ENCODE measurements at regions not wholly inside any gene's neighbourhood (a gene's known extent, or its start where the extent isn't known, plus 50 kb on each side); places are given as distances from the start of the nearest gene placed in this dataset.

DNA sequence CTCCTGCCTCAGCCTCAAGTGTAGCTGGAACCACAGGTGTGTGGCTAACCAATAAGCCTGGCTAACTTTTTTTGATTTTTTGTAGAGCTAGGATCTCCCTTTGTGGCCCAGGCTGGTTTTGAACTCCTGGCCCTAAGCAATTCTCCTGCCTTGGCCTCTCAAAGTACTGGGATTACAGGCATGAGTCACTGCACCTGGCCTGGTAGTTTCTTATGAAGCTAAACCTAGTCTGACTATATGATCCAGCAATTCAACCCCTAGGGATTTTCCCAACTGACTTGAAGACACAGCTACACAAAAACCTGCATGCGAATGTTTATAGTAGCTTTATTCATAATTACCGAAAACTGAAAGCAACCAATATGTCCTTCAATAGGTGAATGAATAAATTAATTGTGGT lies 176.2 kb upstream of the IRX3 start:
- peaks cover 0 to 3% (median 3%) of the 10 kb centered on the region in 3 donors for H3K9me3 ChIP-seq (ENCODE audit: control insufficient read depth in 3 of 3, low read length in 3 of 3)
- H3K4me3 ChIP-seq (ENCODE audit: low read length in 3 of 3), result no peak overlapping the region

DNA sequence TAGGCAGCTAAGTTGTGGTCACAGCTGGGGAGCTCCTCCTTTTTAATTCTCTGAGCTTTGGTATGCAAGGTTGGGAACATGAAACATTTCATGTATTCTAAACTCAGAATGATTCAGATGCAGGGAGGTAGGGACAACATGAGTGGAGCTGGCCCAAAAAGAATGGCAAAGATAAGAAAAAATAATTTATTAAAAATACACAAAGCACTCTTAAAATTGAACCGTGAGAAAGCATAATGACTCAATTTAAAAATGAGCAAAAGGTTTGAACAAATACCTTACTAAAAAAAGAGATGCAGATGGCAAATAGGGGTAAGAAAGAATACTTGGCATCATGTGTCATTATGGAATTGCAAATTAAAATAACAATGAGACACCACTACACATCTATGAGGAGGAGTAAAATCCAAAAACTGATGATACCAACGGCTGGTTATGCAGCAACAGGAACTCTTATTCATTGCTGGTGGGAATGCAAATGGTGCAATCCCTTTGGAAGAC lies 175.6 kb upstream of the IRX3 start:
- Histone ChIP-seq H3K27me3 (ENCODE audit: control insufficient read depth in 3 of 3, insufficient read depth in 3 of 3, low read length in 3 of 3) (no peaks in the 10 kb centered on the region), H3K27ac (ENCODE audit: low read depth, low read length) (no peak overlapping the region), H3K4me1 (ENCODE audit: control insufficient read depth in 3 of 3, insufficient read depth in 3 of 3, low read length in 3 of 3) (peaks cover 0 to 4% (median 0%) of the 10 kb centered on the region in 3 donors), H3K9ac (ENCODE audit: low read depth in 1 of 3, low read length in 3 of 3) (no peak overlapping the region), H3K4me3 (ENCODE audit: low read length in 3 of 3) (no peak overlapping the region), H3K36me3 (ENCODE audit: control insufficient read depth in 3 of 3, insufficient read depth in 3 of 3, low read length in 3 of 3) (no peaks in the 10 kb centered on the region), H3K9me3 (ENCODE audit: control insufficient read depth in 3 of 3, low read length in 3 of 3) (peaks cover 0 to 3% (median 3%) of the 10 kb centered on the region in 3 donors)

More for the DNA sequence above, 176.2 kb upstream of the IRX3 start:
- H3K27ac ChIP-seq (ENCODE audit: low read depth, low read length), result no peak overlapping the region
- no peaks in the 10 kb centered on the region for H3K27me3 ChIP-seq (ENCODE audit: control insufficient read depth in 3 of 3, insufficient read depth in 3 of 3, low read length in 3 of 3)
- peaks cover 0 to 4% (median 0%) of the 10 kb centered on the region in 3 donors for H3K4me1 ChIP-seq (ENCODE audit: control insufficient read depth in 3 of 3, insufficient read depth in 3 of 3, low read length in 3 of 3)
- H3K36me3 ChIP-seq (ENCODE audit: control insufficient read depth in 3 of 3, insufficient read depth in 3 of 3, low read length in 3 of 3), result no peaks in the 10 kb centered on the region
- H3K9ac ChIP-seq (ENCODE audit: low read depth in 1 of 3, low read length in 3 of 3), result no peak overlapping the region

DNA sequence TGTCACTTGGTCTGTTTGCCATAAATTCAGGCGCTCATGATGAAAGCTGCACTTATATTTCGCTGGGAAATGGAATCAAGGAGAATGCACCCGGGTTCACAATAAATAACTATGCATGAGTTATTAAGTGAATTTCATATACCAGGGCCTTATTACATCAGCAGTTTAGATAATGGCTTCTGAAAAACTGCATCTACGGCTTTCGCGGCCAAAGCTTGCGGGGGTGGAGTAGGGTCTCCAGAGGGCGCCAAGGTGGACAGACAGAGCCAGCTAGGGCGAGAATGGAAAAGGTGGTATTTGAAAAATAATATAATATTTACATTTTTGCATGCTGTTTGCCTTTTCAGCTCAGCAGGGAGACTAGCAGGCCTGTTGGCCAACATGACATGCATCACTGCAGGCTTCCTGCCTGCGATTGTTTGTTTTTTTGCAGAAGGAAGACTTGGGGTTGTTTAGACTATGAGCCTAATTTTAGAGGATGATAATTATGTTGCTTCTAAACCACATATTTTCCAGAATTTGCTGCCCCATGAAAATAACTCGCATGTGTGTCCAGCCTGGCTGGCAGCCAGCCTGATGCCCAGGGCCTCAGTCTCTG lies 173.8 kb upstream of the IRX3 start:
- Histone ChIP-seq H3K36me3 (ENCODE audit: control insufficient read depth in 3 of 3, insufficient read depth in 3 of 3, low read length in 3 of 3) (no peaks in the 10 kb centered on the region), H3K27ac (ENCODE audit: low read depth, low read length) (no peak overlapping the region), H3K4me1 (ENCODE audit: control insufficient read depth in 3 of 3, insufficient read depth in 3 of 3, low read length in 3 of 3) (peaks cover 0 to 4% (median 0%) of the 10 kb centered on the region in 3 donors), H3K27me3 (ENCODE audit: control insufficient read depth in 3 of 3, insufficient read depth in 3 of 3, low read length in 3 of 3) (peaks cover 0 to 4% (median 0%) of the 10 kb centered on the region in 3 donors), H3K4me3 (ENCODE audit: low read length in 3 of 3) (no peak overlapping the region), H3K9me3 (ENCODE audit: control insufficient read depth in 3 of 3, low read length in 3 of 3) (peaks cover 0 to 3% (median 3%) of the 10 kb centered on the region in 3 donors), H3K9ac (ENCODE audit: low read depth in 1 of 3, low read length in 3 of 3) (no peak overlapping the region)

DNA sequence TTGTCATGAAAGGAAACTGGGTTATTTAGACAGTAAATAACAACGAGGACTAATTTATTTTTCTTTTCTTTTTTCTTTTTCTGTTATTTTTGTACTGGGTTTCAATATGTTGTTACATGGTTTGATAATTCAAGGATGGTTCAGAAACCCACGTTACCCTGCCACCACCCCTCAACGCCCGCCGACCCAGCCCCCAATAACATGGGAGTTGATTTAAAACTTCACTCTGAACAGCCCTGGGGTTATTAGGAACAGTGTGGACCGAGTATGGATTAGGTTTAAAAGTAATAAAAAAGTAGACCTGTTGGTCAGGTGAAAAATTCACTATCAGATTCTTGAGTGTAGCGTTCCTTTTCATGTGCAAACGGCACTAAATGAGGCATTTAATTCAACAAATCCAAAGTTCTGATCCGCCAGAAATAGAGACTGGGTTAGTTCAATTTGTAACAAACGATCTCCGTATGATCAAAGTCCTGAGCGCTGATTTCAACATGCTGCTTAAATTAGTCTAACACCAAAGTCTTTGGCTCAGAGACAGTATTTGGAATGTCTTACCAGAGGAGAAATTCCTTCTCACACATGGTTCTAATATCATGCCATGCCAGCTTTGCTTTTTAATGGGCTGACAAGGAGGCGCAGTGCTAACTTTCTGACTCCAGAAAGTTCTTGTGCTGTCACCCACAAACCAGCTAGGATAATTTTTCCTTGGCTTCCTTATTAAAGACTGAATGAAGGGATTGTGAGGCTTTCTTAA lies 173.1 kb upstream of the IRX3 start:
- Histone ChIP-seq H3K9me3 (ENCODE audit: control insufficient read depth in 3 of 3, low read length in 3 of 3) (peaks cover 0 to 3% (median 0%) of the 10 kb centered on the region in 3 donors), H3K27me3 (ENCODE audit: control insufficient read depth in 3 of 3, insufficient read depth in 3 of 3, low read length in 3 of 3) (peaks cover 0 to 4% (median 0%) of the 10 kb centered on the region in 3 donors), H3K27ac (ENCODE audit: low read depth, low read length) (no peak overlapping the region), H3K9ac (ENCODE audit: low read depth in 1 of 3, low read length in 3 of 3) (no peak overlapping the region), H3K4me3 (ENCODE audit: low read length in 3 of 3) (no peak overlapping the region), H3K36me3 (ENCODE audit: control insufficient read depth in 3 of 3, insufficient read depth in 3 of 3, low read length in 3 of 3) (no peaks in the 10 kb centered on the region), H3K4me1 (ENCODE audit: control insufficient read depth in 3 of 3, insufficient read depth in 3 of 3, low read length in 3 of 3) (peaks cover 0 to 4% (median 0%) of the 10 kb centered on the region in 3 donors)

DNA sequence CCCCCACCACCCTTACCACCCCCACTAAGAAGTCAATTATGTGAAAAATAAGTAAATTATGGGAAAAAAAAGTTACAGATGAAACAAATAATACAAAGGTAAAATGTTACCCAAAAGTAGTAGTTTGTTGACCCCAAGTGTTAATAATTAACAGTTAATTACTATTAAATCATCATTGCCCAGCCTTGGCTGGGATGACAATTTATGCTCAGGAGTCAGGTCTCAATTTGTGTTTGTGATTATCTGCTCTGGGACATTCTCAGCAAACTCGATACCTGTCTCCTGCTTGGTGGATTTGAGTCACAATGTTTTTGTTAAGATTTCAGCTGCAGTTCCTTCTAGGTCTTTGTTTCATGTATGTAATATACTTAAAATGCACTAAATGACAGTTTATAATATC lies 172.3 kb upstream of the IRX3 start:
- Histone ChIP-seq H3K36me3 (ENCODE audit: control insufficient read depth in 3 of 3, insufficient read depth in 3 of 3, low read length in 3 of 3) (no peaks in the 10 kb centered on the region), H3K9ac (ENCODE audit: low read depth in 1 of 3, low read length in 3 of 3) (no peak overlapping the region), H3K9me3 (ENCODE audit: control insufficient read depth in 3 of 3, low read length in 3 of 3) (peaks cover 0 to 3% (median 0%) of the 10 kb centered on the region in 3 donors), H3K27ac (ENCODE audit: low read depth, low read length) (no peak overlapping the region), H3K4me1 (ENCODE audit: control insufficient read depth in 3 of 3, insufficient read depth in 3 of 3, low read length in 3 of 3) (peaks cover 0 to 4% (median 0%) of the 10 kb centered on the region in 3 donors), H3K4me3 (ENCODE audit: low read length in 3 of 3) (no peak overlapping the region), H3K27me3 (ENCODE audit: control insufficient read depth in 3 of 3, insufficient read depth in 3 of 3, low read length in 3 of 3) (peaks cover 0 to 4% (median 0%) of the 10 kb centered on the region in 3 donors)

DNA sequence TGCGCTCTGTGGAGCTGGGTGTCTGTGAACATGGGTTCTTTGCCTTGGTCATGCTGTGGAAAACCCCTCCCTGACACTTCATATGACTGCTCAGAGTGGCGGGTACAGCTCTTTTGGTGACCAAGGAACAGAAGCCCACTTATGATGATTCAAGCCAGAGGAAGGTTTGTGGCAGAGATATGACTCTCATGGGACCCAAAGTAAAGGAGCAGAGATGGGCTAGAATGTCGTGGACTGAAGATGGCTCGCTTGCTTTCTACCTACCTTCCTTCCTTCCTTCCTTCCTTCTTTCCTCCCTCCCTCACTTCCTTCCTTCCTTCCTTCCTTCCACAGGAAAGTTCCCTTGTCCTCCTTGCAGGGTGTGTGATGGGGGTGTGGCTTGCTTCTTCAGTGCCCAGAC lies 169.7 kb upstream of the IRX3 start:
- Histone ChIP-seq H3K27me3 (ENCODE audit: control insufficient read depth in 3 of 3, insufficient read depth in 3 of 3, low read length in 3 of 3) (peaks cover 0 to 4% (median 0%) of the 10 kb centered on the region in 3 donors), H3K9ac (ENCODE audit: low read depth in 1 of 3, low read length in 3 of 3) (no peak overlapping the region), H3K4me1 (ENCODE audit: control insufficient read depth in 3 of 3, insufficient read depth in 3 of 3, low read length in 3 of 3) (peaks cover 0 to 4% (median 0%) of the 10 kb centered on the region in 3 donors), H3K27ac (ENCODE audit: low read depth, low read length) (no peak overlapping the region), H3K4me3 (ENCODE audit: low read length in 3 of 3) (no peak overlapping the region), H3K9me3 (ENCODE audit: control insufficient read depth in 3 of 3, low read length in 3 of 3) (no peaks in the 10 kb centered on the region), H3K36me3 (ENCODE audit: control insufficient read depth in 3 of 3, insufficient read depth in 3 of 3, low read length in 3 of 3) (no peaks in the 10 kb centered on the region)

DNA sequence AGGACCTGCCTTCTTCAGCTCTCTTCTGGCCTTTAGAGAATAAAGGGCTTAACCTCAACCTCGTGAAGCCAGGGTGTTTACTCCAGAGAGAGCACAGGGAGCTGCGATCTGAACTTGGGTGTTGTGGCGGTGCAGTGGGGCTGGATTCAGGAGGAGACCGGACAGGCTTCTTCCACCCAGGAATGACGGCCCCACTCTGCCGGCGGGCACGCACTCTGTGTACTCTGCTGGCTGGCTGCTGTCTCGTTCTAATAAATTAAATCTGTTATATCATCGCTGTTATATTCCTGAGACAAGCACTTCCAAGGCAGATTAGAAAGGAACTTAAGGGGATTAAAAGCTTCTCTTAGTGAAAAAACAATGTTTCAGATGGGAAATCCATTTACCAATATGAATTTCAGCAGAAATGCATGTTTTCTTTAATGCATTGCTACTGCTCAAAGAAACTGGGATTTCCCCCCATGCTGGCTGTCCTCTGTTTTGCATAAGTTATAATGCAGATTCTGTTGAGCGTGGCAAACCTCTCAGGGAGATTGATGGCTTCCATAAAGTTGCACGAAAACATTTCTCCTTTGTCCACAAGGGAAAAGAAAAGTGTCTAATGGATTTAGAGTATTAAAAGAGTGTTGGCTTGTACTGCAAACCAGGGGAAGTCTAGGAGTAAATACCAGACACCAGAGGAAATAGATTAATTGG lies 168.6 kb upstream of the IRX3 start:
- Histone ChIP-seq H3K27ac (ENCODE audit: low read depth, low read length) (no peak overlapping the region), H3K4me1 (ENCODE audit: control insufficient read depth in 3 of 3, insufficient read depth in 3 of 3, low read length in 3 of 3) (peaks cover 0 to 4% (median 0%) of the 10 kb centered on the region in 3 donors), H3K9ac (ENCODE audit: low read depth in 1 of 3, low read length in 3 of 3) (no peak overlapping the region), H3K27me3 (ENCODE audit: control insufficient read depth in 3 of 3, insufficient read depth in 3 of 3, low read length in 3 of 3) (peaks cover 0 to 4% (median 0%) of the 10 kb centered on the region in 3 donors), H3K36me3 (ENCODE audit: control insufficient read depth in 3 of 3, insufficient read depth in 3 of 3, low read length in 3 of 3) (no peaks in the 10 kb centered on the region), H3K9me3 (ENCODE audit: control insufficient read depth in 3 of 3, low read length in 3 of 3) (no peaks in the 10 kb centered on the region), H3K4me3 (ENCODE audit: low read length in 3 of 3) (no peak overlapping the region)

DNA sequence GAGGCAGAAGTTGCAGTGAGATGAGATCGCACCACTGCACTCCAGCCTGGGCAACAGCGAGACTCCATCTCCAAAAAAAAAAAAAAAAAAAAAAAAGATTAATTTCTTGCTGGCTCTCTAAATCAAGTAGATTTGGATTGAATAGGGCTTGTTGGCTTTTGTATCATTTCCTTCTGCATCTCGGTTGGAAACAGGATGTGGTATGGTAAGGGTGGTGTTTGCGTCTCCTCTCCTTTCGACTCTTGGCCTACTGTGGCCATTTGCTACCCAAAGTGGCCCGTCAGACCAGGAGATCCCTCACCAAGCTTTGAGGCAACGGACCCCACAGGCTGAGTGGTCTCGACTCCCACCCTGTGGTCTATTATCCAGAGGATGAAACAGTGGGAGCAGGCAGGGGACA lies 168.0 kb upstream of the IRX3 start:
- no peaks in the 10 kb centered on the region for H3K36me3 ChIP-seq (ENCODE audit: control insufficient read depth in 3 of 3, insufficient read depth in 3 of 3, low read length in 3 of 3)
- H3K4me3 ChIP-seq (ENCODE audit: low read length in 3 of 3), result no peak overlapping the region
- no peaks in the 10 kb centered on the region for H3K9me3 ChIP-seq (ENCODE audit: control insufficient read depth in 3 of 3, low read length in 3 of 3)
- H3K9ac ChIP-seq (ENCODE audit: low read depth in 1 of 3, low read length in 3 of 3), result no peak overlapping the region
- H3K27me3 ChIP-seq (ENCODE audit: control insufficient read depth in 3 of 3, insufficient read depth in 3 of 3, low read length in 3 of 3), result peaks cover 0 to 4% (median 0%) of the 10 kb centered on the region in 3 donors
- no peaks in the 10 kb centered on the region for H3K4me1 ChIP-seq (ENCODE audit: control insufficient read depth in 3 of 3, insufficient read depth in 3 of 3, low read length in 3 of 3)
- no peak overlapping the region for H3K27ac ChIP-seq (ENCODE audit: low read depth, low read length)

DNA sequence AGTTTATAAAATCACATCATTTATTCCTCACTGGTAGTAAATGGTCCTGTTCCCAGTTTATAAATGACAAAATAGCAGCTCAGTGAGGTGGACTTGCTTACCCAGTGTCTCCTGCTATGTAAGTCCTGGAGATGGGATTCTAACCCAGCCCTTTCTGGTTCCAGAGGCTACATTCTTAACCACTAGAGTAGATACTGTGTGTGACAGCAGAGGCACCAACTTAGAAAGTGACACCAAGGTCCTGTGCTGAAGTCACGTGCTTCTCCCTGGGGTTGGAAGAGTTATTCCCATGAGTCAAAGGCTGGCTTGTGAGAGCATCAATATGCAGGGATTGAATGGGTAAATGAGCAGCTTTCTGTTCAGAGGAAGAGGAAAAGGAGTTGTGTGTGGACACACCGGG lies 167.3 kb upstream of the IRX3 start:
- Histone ChIP-seq H3K27me3 (ENCODE audit: control insufficient read depth in 3 of 3, insufficient read depth in 3 of 3, low read length in 3 of 3) (peaks cover 0 to 4% (median 0%) of the 10 kb centered on the region in 3 donors), H3K9ac (ENCODE audit: low read depth in 1 of 3, low read length in 3 of 3) (no peak overlapping the region), H3K4me1 (ENCODE audit: control insufficient read depth in 3 of 3, insufficient read depth in 3 of 3, low read length in 3 of 3) (no peaks in the 10 kb centered on the region), H3K9me3 (ENCODE audit: control insufficient read depth in 3 of 3, low read length in 3 of 3) (no peaks in the 10 kb centered on the region), H3K36me3 (ENCODE audit: control insufficient read depth in 3 of 3, insufficient read depth in 3 of 3, low read length in 3 of 3) (no peaks in the 10 kb centered on the region), H3K4me3 (ENCODE audit: low read length in 3 of 3) (no peak overlapping the region), H3K27ac (ENCODE audit: low read depth, low read length) (no peak overlapping the region)
